Bronchial epithelial cell (primary cell): ENCODE measurements at regions not wholly inside any gene's neighbourhood (a gene's known extent, or its start where the extent isn't known, plus 50 kb on each side); places are given as distances from the start of the nearest gene placed in this dataset.

Experiments
- DNase-seq: peaks from one replicate; pipeline ENCODE4 v3.0.0-alpha.2; 2010; ENCODE audit warnings: low read depth
- FAIRE-seq: peaks from 2 replicates; lab custom pipeline; 2011; peaks lifted over from hg19 to GRCh38; lab: Jason Lieb, UNC
- H3K27me3 ChIP-seq: 2 replicates; pipeline ENCODE4 v1.5.1; 2011; ENCODE audit warnings: low read length; ENCODE audit not compliant: control insufficient read depth, insufficient read depth
- H3K36me3 ChIP-seq: 2 replicates; pipeline ENCODE4 v1.5.1; 2011; ENCODE audit warnings: low read length; ENCODE audit not compliant: control insufficient read depth, insufficient read depth
- H3K4me3 ChIP-seq: 2 replicates; pipeline ENCODE4 v1.5.1; 2011; ENCODE audit warnings: mild to moderate bottlenecking, low read depth, low read length, control low read depth
- CTCF ChIP-seq: IDR thresholded peaks from 2 replicates; pipeline ENCODE4 v1.5.1; 2011; ENCODE audit warnings: mild to moderate bottlenecking, moderate library complexity, low read length, control low read depth, inconsistent platforms; ENCODE audit not compliant: insufficient read depth, severe bottlenecking

GRCh38 chr1:57597036-57597435 lies 173.2 kb upstream of the DAB1 start:
- no peak for FAIRE-seq

GRCh38 chr1:57594002-57594401 lies 170.1 kb upstream of the DAB1 start:
- FAIRE-seq = no peak
- TF ChIP-seq CTCF = no peak
- no peak for DNase-seq
- H3K4me3 ChIP-seq = no peak overlapping the region
- H3K36me3 ChIP-seq = no peaks in the 10 kb centered on the region
- H3K27me3 ChIP-seq = no peaks in the 10 kb centered on the region

More at GRCh38 chr1:57597036-57597435, 173.2 kb upstream of the DAB1 start:
- Histone ChIP-seq H3K27me3 (no peaks in the 10 kb centered on the region), H3K4me3 (no peak overlapping the region), H3K36me3 (no peaks in the 10 kb centered on the region)
- no peak for TF ChIP-seq CTCF
- no peak for DNase-seq

- no peak for FAIRE-seq
- peak; percentile 96 for DNase-seq
- H3K36me3 ChIP-seq = no peaks in the 10 kb centered on the region
- H3K27me3 ChIP-seq = no peaks in the 10 kb centered on the region
- TF ChIP-seq CTCF = no peak
- H3K4me3 ChIP-seq = no peak overlapping the region
Measured at GRCh38 chr1:57591842-57592241, 168.0 kb upstream of the DAB1 start.

GRCh38 chr1:57590978-57591377 lies 167.1 kb upstream of the DAB1 start:
- DNase-seq (peak; percentile 74), FAIRE-seq (no peak)
- no peaks in the 10 kb centered on the region for H3K27me3 ChIP-seq
- no peaks in the 10 kb centered on the region for H3K36me3 ChIP-seq
- no peak for TF ChIP-seq CTCF
- no peak overlapping the region for H3K4me3 ChIP-seq

GRCh38 chr1:57586842-57587241 lies 163.0 kb upstream of the DAB1 start:
- no peaks in the 10 kb centered on the region for H3K36me3 ChIP-seq
- H3K4me3 ChIP-seq = no peak overlapping the region
- no peak for TF ChIP-seq CTCF
- DNase-seq = no peak
- FAIRE-seq = no peak
- H3K27me3 ChIP-seq = no peaks in the 10 kb centered on the region

- FAIRE-seq (no peak), DNase-seq (no peak)
- Histone ChIP-seq H3K36me3 (no peaks in the 10 kb centered on the region), H3K27me3 (no peaks in the 10 kb centered on the region), H3K4me3 (no peak overlapping the region)
- no peak for TF ChIP-seq CTCF
Measured at GRCh38 chr1:57578680-57579079, 154.8 kb upstream of the DAB1 start.
